ENCODE measurements at regions not wholly inside any gene's neighbourhood (a gene's known extent, or its start where the extent isn't known, plus 50 kb on each side); places are given as distances from the start of the nearest gene placed in this dataset.

- no peak for DNase-seq
Observed at GRCh38 chr3:21357241-21357640, 393.8 kb downstream of the ZNF385D start.

DNA sequence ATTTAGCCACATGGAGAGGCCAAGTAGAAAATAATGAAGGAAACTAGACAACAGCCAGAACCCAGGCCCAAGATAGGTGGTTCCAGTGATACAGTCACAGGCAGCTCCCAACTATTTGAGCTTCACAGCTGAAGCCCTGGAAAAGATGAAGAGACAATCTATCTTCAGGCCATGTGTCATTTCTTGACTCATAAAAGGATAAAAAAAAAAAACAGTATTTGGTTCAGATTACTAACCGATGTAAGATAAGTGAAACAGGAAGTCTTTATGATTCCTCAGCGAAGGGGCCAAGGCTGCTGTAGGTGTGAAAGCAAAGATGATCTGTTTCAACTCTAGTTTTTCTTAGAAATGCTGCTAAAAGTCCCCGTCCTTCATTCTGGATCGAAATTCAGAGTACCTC is 394.6 kb downstream of the ZNF385D start:
- no peak for DNase-seq

DNA sequence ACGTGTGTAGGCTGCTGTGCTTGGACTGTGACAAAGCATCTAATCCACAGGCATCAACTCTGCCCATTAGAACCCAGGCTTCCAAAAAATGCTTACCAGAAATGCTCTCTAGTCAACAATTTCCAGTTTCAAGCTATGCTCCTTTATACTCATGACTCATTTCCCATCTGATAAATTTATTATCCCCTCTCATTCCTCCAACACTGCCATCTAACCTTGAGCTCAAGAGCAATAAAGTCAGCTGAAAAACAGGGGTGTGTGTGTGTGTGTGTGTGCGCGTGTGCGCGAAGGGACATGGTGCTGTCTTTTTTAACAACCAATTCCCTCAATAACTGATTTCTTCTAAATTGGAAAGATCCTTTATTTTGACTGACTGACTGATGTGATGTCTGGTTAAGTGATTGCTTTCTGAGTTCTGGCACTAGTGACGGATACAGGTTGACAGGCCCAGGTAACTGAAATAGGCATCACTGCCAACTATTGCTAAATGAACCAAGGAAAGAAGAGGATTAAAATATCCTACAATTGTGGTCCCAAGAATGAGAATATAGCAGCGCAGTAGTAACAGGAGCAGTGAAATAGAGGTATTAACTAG is 405.5 kb downstream of the ZNF385D start:
- no peak for DNase-seq

GRCh38 chr3:21331857-21332256 is 419.2 kb downstream of the ZNF385D start:
- no peak for DNase-seq

DNA sequence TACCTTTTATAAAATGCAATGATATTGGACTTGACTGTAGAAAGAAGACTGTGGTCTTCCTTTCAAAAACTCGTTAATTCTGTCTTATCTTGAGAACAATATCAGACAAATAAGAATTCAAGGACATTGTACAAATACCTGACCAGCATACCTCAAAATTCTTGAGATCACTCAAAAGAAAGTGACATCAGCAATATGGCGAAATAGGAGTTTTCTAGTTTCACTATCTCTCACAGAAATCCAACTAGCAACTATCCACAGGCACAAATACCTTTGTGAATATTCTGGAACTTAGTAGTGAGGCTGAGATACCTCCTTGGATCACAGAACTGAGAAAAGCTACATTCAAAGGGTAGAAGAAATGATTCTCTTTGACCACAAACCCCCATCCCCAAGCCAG is 419.7 kb downstream of the ZNF385D start:
- no peak for DNase-seq

GRCh38 chr3:21330293-21330692 is 420.7 kb downstream of the ZNF385D start:
- no peak for DNase-seq

DNA sequence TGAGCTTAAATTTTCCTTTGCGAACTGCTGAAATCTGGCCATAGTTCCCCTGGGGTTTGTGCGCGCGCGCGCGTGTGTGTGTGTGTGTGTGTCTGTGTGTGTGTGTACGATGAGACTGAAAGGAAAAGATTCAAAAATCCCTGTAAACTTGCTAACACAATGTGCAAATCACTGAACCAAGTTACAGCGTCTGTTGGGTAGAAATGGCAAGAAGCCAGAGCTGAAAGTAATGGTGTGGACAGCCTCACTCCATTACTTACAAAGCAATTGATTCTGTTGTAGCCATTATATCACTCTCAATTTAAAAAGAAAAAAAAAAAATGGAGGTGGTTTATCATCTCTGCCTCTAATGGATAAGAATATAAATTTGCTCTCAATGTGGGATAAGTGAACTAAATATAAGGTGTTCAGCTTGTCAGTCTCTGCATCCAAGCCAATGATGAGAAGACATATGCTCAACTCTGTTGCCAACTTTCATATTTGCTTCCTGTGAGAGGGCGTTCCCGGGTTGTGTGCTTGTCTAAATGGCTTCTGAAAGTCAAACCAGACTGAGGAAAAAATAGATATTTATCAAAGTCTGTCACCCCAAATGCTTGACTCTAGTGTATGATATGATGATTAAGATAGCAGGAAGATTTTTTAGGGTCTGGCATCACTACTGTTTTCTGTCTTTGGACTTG is 422.2 kb downstream of the ZNF385D start:
- DNase-seq, result no peak

DNA sequence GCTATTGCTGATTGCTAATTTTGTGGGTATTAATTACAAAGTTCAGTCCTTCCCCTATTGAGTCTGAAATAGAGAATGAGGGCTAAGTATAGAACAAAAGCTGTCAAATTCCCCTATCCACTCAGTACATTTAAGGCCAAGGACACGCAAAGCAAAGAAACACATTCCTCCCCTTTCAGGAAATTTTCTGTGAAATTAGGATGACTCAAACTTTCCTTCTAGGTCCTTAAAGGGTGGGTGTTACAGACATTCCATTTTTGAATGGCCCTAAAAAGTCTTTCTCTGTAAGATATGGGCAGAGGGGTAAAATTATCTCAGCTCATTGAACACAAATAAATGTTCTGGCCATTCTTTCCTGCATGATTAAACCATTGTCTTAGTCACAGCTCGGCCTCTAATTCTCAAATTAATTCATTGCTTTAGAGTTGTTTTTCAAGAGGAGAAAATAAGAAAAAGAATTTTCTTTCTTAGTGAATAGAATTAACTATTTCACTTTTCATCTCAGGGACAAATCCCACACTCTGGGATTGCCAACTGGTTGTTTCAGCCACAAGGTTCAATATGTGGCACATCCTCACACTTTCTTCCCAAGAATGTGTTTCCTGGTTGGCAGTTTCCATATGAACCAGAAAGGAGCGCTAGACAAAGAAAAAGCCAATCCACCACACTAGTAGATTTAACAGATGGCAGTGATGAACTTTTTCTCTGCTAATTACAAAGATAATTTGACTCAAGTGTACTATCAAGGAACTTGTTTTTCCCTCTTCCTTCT is 424.1 kb downstream of the ZNF385D start:
- no peak for DNase-seq

DNA sequence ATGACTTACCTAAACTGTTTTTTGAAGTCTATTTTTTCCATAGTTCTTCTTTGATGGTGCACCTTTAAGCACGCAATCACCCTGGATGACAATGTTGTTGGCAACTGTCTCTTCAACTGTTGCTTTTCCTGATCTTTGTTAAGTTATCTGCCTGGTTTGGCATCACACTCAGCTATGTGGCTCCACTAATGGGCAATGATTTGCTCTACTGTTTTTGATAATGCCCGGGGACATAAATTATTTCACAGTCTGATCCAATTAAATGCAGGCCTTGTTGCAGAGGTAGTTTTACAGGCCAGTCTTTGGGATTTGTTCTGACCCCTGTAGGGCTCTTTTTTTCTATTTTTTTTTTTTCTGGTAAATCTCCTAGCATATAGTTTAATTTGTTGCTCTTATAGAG is 436.3 kb downstream of the ZNF385D start:
- DNase-seq, result no peak

DNA sequence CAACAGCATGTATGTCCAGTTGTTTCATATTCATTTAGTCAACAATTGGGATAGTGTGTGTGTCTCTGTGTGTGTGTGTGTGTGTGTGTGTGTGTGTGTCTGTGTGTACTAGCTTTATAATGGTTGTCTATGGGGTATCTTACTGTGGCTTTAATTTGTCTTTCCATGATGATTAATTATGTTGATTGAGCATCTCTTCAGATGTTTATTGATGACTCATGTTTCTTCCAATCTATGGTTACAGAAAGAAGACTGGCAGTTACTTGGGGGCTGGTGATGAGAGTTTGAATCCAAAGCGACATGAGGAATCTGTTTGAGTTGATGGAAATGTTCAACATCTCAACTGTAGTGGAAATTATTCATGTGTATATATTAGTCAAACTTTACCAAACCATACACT is 440.1 kb downstream of the ZNF385D start:
- DNase-seq, result no peak

GRCh38 chr3:21310161-21310560 is 440.8 kb downstream of the ZNF385D start:
- no peak for DNase-seq

- DNase-seq, result no peak
Observed at GRCh38 chr3:21297304-21297703, 453.7 kb downstream of the ZNF385D start.

GRCh38 chr3:21294768-21295167 is 456.2 kb downstream of the ZNF385D start:
- no peak for DNase-seq

- no peak for DNase-seq
Observed at GRCh38 chr3:21292971-21293370, 458.0 kb downstream of the ZNF385D start.

GRCh38 chr3:21290557-21290956 is 460.5 kb downstream of the ZNF385D start:
- peak; percentile 2 to 16 for DNase-seq

DNA sequence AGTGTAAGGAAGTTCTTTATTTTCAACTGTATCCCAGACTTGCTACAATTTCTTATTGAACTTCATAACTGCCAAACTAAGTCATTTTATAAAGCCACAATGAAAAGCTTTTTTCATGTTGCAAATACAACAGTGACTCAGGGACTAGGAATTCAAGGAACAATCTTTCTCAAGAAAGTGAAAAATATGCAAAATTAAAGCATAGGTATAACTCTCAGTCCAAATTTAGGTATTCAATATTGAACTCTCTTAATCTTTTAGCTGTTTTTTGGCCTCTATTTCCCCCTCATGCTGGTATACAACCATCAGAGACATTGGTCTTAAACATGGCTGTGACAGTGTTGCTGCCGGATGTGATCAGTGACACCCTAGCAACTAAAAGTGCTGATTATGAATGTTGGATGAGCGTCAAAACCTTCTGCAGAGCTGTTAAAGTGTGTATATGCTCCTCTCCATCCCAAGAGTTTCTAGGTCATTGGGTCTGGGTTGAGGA is 476.9 kb downstream of the ZNF385D start:
- no peak for DNase-seq

DNA sequence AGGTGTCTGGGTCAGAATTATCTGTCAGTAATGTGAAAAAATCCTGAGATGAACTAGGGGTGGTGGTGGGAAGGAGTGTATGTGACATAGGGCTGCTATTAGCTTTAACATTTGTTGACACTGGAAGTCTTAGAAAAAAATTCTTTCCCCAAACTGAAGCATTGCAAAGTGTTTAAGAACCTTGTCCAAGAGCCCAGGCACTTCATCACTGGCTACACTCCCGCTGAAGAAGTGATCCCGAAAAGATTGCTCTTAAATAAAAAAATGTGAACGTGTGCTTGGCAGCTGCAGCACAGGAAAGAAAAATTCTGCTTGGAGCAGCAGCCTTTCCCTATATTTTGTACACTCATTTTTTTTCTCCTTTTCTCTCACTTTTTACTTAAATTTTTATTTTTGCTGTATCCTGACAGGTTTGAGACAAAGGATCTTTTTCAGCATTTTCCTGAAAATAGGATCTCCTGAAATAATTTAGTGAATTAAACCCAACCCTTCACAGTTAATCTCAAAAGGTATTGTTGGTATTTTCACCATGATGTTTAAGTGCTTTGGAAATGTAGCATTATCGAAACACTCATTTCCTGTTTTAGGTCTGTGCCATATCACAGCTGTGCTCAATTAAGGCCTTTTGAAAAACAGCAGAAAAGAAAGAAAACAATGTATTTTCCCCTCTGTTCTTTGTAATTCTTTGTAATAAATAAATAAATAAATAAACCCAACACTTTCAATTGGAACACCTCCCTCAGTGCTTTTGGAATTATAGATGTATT is 477.6 kb downstream of the ZNF385D start:
- DNase-seq, result no peak

DNA sequence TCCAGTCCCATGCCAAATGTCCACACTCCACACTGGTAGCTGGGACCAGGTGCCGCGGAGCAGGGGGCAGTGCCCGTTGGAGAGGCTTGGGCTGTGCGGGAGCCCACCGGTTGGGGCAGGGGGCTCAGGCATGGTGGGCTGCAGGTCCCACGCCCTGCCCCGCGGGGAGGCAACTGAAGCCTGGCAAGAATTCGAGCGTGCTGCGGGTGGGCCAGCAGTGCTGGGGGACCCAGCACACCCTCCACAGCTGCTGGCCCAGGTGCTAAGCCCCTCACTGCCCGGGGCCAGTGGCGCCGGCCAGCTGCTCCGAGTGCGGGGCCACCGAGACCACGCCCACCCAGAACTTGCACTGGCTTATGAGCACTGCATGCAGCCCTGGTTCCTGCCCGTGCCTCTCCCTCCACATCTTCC is 479.4 kb downstream of the ZNF385D start:
- DNase-seq, result no peak

GRCh38 chr3:21269882-21270281 is 481.1 kb downstream of the ZNF385D start:
- DNase-seq, result no peak

DNA sequence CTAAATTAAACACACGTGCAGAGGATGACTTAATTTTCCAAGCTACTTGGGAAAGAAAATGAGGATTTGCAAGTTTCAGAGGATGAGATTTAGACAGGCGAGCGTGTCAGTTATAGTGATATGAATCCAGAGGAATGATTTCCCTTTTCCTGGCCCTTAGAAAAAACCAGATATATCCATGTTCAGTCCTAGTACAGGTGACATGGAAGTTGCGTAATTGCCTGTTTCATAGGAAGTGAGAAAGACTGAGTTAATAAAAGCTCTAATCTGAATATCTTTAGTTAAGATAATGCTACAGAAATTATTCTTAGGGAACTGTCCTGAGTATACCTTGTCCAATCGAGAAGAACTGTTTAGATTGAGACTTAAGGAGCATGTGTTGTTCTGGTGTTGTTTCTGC is 490.5 kb downstream of the ZNF385D start:
- no peak for DNase-seq

DNA sequence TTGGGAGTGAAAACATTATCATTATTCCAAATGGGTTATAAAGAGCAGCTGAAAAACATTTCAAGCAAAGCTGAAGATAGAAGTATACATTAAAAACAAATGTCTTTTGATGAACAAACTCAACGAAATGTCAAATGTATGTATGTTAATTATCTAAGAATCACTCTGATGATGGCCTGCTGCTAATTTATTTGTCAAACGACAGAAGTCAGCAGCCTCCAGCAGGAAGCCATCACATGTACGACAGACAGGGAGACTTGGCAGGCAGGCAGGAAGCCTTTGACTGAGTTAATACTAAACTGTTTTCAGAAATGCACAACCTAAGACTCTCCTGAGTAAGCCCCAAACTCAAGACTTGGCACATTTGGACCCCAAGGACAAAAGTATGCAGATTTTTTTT is 491.1 kb downstream of the ZNF385D start:
- DNase-seq, result no peak

- no peak for DNase-seq
Observed at GRCh38 chr3:21256932-21257331, 494.1 kb downstream of the ZNF385D start.

- DNase-seq, result no peak
Observed at GRCh38 chr3:21238661-21239060, 512.3 kb downstream of the ZNF385D start.
